Tibial artery (tissue), 4 donors: ENCODE measurements at regions not wholly inside any gene's neighbourhood (a gene's known extent, or its start where the extent isn't known, plus 50 kb on each side); places are given as distances from the start of the nearest gene placed in this dataset.

ENCODE experiments used
- DNase-seq, 2 donors: peaks; one replicate each; pipeline ENCODE4 v3.0.0-alpha.2; 2019
- H3K27ac ChIP-seq, 2 donors: fragments of 200-600 bp; sonication (generic) in 1 of 2; 1 replicate in 1 of 2; 2 replicates in 1 of 2; pipeline ENCODE4 v1.5.1; 2018 to 2019; ENCODE audit warnings: mild to moderate bottlenecking in 1 of 2
- H3K27me3 ChIP-seq, 2 donors: fragments of 200-600 bp; sonication (generic) in 1 of 2; one replicate each; pipeline versions ENCODE4 v1.5.1 to v1.6.0; 2016 to 2019
- H3K36me3 ChIP-seq, 3 donors: fragments of 200-600 bp; sonication (generic) in 2 of 3; one replicate each; pipeline ENCODE4 v1.5.1; 2016 to 2019; ENCODE audit warnings: mild to moderate bottlenecking in 2 of 3
- H3K4me1 ChIP-seq, 4 donors: fragments of 200-600 bp; sonication (generic) in 2 of 4; 1 replicate in 3 of 4; 2 replicates in 1 of 4; pipeline ENCODE4 v1.5.1; 2016 to 2019
- H3K4me3 ChIP-seq, 2 donors: fragments of 200-600 bp; sonication (generic) in 1 of 2; 1 replicate in 1 of 2; 2 replicates in 1 of 2; pipeline ENCODE4 v1.5.1; 2018 to 2019; ENCODE audit warnings: mild to moderate bottlenecking in 2 of 2
- H3K9me3 ChIP-seq, 3 donors: fragments of 200-600 bp; sonication (generic) in 1 of 3; one replicate each; pipeline ENCODE4 v1.5.1; 2016 to 2019
- CTCF ChIP-seq, 2 experiments: fragments of 200-600 bp in 1 of 2; fragments of 450-650 bp in 1 of 2; IDR thresholded peaks; one replicate each; pipeline ENCODE4 v1.5.1; 2017 to 2019; ENCODE audit warnings: antibody characterized with exemption in 2 of 2, mild to moderate bottlenecking in 1 of 2, moderate library complexity in 1 of 2
- intact Hi-C: fragments of 100-400 bp; cut with DNase I; formaldehyde crosslinking; loops from one replicate; pipeline ENCODE4 v1.15.0; 2023; ENCODE audit warnings: low total_unique reads

- H3K9me3 ChIP-seq, result no peaks in the 10 kb centered on the region
- no peaks in the 10 kb centered on the region for H3K36me3 ChIP-seq
- H3K27me3 ChIP-seq, result no peaks in the 10 kb centered on the region
- DNase-seq, result no peak
- no peak for TF ChIP-seq CTCF (IDR thresholded peaks at IDR 0.05)
- no peak overlapping the region for H3K4me3 ChIP-seq
- H3K27ac ChIP-seq, result no peak overlapping the region
- intact Hi-C loops, result no loop called here
- no peaks in the 10 kb centered on the region for H3K4me1 ChIP-seq
Measured at GRCh38 chr2:139077099-139077737, 297.0 kb upstream of the NXPH2 start.

GRCh38 chr2:139067874-139068273, 287.7 kb upstream of the NXPH2 start:
- Histone ChIP-seq H3K4me3 (no peak overlapping the region), H3K27me3 (no peaks in the 10 kb centered on the region), H3K4me1 (no peaks in the 10 kb centered on the region), H3K27ac (no peak overlapping the region), H3K9me3 (no peaks in the 10 kb centered on the region), H3K36me3 (no peaks in the 10 kb centered on the region)
- TF ChIP-seq CTCF (IDR thresholded peaks at IDR 0.05), result no peak
- no peak for DNase-seq
- intact Hi-C loops, result no loop called here

- no peak for TF ChIP-seq CTCF (IDR thresholded peaks at IDR 0.05)
- H3K4me3 ChIP-seq, result no peak overlapping the region
- DNase-seq, result no peak
- H3K27me3 ChIP-seq, result no peaks in the 10 kb centered on the region
- intact Hi-C loops, result no loop called here
- H3K4me1 ChIP-seq, result no peaks in the 10 kb centered on the region
- H3K27ac ChIP-seq, result no peak overlapping the region
- H3K36me3 ChIP-seq, result no peaks in the 10 kb centered on the region
- H3K9me3 ChIP-seq, result no peaks in the 10 kb centered on the region
Measured at GRCh38 chr2:139067072-139067471, 286.9 kb upstream of the NXPH2 start.

GRCh38 chr2:139064159-139064558, 284.0 kb upstream of the NXPH2 start:
- Histone ChIP-seq H3K4me1 (no peaks in the 10 kb centered on the region), H3K4me3 (no peak overlapping the region), H3K27me3 (no peaks in the 10 kb centered on the region), H3K36me3 (no peaks in the 10 kb centered on the region), H3K27ac (no peak overlapping the region), H3K9me3 (no peaks in the 10 kb centered on the region)
- DNase-seq, result no peak
- intact Hi-C loops, result no loop called here
- no peak for TF ChIP-seq CTCF (IDR thresholded peaks at IDR 0.05)

GRCh38 chr2:139059617-139060016, 279.4 kb upstream of the NXPH2 start:
- DNase-seq, result no peak

More at GRCh38 chr2:139059617-139060016, 279.4 kb upstream of the NXPH2 start:
- H3K4me3 ChIP-seq, result no peak overlapping the region
- TF ChIP-seq CTCF (IDR thresholded peaks at IDR 0.05), result no peak
- no peaks in the 10 kb centered on the region for H3K36me3 ChIP-seq
- intact Hi-C loops, result no loop called here
- H3K27ac ChIP-seq, result no peak overlapping the region
- no peaks in the 10 kb centered on the region for H3K4me1 ChIP-seq
- no peaks in the 10 kb centered on the region for H3K9me3 ChIP-seq
- H3K27me3 ChIP-seq, result no peaks in the 10 kb centered on the region
